NCI-H2107 (cell line): ENCODE measurements at regions not wholly inside any gene's neighbourhood (a gene's known extent, or its start where the extent isn't known, plus 50 kb on each side); places are given as distances from the start of the nearest gene placed in this dataset.
"Not testable (repeated sequence)": the region's sequence is repeated elsewhere in the genome, so short reads cannot be mapped to it uniquely, and the experiment has no call there.

Experiments
- DNase-seq: peaks from one replicate; lab custom pipeline; 2025; lab: John Stamatoyannopoulos, UW

DNA sequence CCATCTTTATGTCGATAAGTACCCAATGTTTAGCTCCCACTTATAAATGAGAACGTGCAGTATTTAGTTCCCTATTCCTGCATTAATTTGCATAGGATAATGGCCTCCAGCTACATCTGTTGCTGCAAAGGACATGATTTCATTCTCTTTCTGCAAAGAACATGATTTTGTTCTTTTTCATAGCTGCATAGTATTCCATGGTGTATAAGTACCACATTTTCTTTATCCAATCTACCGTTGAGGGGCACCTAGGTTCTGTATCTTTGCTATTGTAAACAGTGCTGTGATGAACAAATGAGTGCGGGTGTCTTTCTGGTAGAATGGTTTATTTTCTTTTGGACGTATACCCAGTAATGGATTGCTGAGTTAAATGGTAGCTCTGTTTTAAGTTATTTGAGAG is 63.0 kb downstream of the HLX start:
- DNase-seq: no peak

DNA sequence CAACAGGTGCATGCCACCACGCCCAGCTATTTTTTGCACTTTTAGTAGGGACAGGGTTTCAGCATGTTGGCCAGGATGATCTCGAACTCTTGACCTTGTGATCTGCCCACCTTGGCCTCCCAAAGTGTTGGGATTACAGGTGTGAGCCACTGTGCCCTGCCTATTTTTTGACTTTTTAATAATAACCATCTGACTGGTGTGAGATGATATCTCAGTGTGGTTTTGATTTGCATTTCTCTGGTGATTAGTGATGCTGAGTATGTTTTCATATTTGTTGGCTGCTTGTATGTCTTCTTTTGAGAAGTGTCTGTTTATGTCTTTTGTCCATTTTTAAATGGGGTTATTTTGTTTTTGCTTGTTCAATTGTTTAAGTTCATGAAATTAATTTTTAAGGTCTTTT is 63.7 kb downstream of the HLX start:
- DNase-seq: not testable (repeated sequence)

DNA sequence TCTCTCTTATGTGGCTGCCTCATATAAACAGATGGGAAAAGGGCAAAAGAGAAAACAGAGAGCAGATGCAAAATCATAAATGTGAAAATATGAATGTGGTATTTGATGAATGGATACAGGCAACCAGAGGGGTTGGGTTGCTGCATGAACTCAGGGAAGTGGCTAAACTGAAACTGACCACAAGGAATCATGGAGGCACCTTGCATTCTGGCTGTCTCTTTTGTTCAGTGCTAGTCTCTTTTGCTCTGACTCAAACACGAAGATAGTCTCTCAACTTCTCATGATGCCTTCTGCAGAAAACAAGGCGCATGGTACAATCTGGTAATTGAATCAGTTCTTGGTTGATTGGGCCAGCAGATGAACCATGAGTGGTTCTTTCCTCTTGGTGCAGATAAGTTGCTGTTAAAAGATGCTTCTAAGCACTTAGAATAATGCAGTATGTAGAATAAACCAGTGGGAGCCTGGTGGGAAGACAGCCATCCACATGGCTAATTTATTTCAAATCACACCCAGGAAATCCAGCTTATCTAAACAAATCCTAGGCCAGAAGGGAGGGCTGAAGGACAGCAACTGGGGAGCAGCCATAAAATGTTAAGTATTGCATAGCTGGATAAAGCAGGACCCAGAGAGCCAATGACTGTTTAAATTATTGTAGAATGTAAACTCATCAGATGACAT is 64.2 kb downstream of the HLX start:
- DNase-seq: no peak

DNA sequence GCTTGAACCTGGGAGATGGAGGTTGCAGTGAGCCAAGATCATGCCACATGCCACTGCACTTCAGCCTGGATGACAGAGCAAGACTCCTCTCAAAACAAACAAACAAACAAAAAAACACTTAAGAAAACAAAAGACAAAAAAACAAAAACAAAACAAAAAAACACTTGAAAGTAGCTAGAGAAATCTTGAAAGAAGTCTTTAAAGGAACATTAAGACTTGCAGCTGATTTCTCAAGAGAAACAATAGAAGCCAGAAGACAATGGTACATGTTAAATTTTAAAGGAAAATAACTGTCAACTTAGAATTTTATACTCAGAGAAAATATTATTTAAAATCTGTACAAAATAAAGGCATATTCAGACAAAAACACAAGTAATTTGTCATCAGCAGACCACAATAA is 71.3 kb downstream of the HLX start:
- no peak for DNase-seq

DNA sequence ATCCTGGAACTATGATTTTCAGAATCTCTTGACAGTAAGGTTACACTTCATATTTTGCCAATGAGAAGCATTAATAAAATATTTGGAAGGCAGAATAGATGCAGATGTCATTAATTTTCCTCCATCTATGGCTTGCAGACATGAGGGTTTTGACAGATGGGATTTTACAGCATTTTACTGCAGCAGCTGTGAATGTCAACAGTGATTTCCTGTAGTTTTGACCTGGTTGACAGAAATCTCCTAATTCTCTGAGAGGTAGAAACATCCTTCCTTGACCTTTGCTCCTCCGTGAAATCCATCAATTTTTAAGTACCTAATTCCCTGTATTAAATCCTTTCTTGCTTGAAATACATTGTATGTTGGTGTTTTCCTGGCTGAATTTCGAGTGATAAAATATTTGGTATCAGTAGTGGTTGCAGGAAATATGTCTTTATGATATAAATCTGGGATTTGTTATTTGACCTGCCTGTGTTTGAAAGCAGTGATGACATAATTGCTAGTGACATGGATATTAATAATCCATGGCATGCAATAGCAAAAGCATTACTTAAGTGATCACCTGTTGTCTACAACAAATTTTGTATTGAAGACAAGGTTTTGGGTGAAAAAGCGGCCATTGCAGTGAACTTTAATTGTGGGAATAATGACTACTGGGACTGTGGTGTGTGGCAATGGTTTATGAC is 73.9 kb downstream of the HLX start:
- DNase-seq: no peak

DNA sequence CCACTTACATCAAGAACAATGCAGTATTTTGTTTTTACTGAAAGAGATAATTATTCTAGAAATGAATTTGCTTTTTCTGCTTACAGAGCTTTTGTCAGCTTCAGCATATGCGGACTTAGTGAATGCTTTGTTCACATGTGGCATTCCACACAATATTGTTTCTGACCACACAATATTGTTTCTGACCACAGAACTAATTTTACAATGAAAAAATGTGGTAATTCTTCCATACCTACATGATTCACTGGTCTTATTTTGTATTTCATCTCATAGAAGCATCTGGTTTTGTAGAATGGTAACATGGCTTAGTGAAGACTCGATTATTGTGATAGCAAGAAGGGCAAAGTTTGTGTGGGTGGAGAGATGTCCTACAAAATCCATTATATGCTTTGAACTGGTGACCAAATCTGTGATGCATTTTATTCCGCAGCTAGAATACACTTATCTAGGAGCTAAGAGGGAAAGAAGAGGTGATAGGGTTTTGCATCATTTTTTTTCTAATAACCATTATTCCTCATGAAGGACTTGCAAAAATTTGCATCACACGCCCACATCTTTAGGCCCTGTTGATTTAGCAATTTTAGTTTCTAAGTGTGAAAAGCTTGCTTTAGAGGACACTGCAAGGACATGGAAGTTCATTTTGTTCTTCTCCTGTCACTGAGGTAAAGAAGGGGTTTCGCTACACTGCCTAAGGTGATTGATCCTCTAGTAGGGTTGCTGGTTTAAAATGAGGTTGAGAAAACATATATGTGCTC is 75.3 kb downstream of the HLX start:
- no peak for DNase-seq

DNA sequence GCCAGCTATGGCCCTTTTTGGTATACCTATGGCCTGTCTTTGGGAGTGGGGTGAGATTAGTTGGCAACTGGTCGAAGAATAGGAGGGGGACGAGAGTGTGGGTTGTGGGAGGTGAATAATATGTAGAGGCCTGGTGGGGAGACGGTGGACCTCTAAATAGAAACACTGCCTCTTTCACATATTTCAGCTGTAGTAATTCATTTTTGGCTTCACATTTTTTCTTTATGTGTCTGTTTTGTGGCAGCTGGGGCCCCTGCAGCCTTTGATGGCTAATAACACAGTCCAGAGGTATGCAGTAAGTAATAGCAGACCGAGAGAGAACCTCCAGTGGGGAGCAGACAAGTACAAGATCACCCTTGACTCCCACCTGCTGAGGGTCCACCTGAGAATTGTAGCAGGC is 75.9 kb downstream of the HLX start:
- DNase-seq: no peak

DNA sequence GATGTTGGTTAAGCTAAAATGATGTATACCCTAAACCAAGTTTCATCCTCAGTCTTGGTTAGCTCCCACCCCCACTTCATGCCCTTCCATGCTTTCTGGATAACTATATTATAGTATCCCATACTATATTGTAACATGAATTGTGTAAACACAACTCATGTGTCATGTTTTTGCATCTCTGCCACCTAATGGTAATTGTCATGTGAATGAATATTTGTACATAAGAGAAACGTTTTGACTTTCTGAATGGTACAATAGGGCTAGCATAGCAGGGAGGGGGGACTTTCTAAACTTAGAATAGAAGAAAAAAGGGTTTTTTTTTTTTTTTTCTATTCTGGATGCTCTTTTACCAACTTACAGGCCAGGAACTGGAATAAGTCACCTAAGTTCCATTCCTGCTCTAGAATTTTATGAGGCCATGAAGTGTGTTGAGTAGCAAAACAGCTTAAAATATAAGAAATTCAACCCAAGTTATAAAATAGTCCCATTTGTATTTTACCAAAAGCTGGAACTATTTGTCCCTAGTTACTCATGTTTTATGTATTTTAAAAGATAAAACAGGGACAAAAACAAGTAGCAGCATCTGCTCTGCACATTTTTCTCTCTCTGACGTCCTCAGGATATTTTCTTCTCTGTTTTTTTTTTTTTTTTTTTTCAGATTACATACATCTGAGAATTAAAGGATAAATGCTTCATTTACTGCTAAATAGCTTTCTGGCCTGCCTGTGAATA is 77.4 kb downstream of the HLX start:
- DNase-seq: no peak

DNA sequence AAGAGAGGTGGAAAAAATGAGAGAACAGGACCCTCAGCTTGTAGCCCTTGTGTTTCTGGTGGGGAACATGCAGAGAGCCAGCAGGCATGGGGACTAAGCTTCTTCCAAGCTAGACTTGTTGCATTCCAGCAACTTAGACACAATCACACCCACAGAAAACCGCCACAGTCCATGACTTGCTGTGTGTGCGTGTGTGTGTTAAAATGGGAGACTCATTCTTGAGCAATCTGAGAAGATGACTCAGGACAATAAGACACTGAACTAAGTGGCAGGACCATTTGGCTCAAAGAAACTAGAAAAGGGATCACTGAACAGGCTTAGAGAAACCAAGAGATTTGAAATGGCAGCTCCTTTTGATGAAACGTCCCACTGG is 78.0 kb downstream of the HLX start:
- no peak for DNase-seq

DNA sequence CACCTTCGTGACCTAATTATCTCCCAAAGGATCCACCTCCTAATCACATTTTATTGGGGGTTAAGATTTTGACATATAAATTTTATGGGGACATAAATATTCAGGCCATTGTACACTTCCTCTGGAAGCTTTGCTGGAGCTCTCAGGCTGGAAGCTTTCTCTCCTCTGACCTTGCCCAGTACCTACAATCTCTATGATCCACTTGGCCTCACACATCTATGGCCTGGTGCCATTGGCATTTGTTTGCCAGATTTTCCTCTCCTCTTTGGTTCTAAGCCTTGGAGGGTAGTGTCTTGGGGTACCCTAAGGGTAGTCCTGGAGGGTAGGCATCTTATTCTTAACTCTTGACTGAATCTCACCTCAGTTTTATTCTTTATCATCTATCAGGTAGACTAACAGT is 79.0 kb downstream of the HLX start:
- DNase-seq: no peak

DNA sequence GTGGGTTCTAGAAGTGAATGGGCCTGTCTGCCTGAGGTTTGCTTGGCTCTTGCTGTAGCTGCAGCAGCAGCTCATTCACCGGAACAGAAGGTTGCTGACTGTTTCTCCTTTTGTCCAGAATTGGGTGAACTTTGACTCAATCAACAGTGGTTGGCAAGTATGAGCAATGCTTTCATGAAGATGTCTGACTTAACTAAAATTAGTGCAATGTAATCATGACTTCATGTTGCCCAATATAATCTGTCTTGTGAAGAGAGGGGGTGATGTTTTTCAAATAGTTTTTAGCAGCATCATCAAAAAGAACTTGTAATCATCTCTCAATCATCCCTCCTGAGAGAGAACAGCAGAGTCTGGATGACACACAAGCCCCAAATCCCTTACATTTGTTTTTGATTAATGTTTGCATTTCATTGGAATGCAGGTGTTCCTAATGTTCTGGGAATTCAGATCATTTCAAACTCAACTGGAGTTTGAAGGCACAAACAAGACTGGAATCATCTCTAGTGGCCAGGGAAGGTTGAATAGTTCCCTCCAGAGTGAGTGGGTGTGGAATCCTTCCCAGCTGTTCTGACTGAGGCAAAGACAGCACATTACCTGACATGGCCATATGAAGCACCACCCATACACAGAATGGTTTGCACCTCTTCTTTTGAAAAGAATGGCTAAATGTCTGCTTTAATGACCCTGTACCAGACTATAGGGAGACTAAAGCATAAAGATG is 82.9 kb downstream of the HLX start:
- no peak for DNase-seq

DNA sequence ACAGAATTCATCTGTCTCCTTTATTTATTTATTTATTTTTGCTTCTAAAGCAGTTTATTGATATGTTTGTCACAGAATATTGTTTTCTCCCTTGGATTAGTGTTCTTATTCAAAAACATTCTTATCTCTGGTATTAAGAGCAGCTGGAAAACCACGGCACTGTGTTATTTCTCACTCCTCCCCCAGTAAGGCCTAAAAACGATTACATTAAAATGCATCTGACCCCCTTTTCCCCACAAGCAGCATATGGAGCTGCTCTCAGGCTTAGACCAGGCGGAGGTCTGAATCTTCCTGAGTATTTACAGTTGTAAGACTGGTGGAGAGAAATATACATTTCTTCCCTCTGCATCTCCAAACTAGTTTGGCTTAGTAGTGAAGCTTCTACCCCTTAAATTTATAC is 86.8 kb downstream of the HLX start:
- DNase-seq: no peak

DNA sequence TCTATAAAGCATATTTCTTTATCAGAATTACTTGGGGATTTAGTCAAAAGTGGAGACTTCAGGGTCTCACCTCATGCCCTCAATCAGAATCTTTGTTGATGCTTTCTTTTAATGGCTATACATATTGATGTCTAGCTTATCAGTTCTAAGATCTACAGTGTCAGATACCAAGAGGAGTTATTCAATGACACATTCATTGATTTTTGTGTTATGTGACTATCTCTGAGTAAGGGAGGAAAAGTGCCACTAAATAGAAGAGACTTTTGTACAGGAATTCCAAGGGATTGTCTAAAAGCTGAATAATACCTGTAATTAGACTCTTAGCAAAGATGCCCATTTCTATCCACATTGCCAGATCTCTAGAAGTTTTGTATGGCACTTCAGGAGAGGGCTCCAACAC is 87.2 kb downstream of the HLX start:
- DNase-seq: no peak

DNA sequence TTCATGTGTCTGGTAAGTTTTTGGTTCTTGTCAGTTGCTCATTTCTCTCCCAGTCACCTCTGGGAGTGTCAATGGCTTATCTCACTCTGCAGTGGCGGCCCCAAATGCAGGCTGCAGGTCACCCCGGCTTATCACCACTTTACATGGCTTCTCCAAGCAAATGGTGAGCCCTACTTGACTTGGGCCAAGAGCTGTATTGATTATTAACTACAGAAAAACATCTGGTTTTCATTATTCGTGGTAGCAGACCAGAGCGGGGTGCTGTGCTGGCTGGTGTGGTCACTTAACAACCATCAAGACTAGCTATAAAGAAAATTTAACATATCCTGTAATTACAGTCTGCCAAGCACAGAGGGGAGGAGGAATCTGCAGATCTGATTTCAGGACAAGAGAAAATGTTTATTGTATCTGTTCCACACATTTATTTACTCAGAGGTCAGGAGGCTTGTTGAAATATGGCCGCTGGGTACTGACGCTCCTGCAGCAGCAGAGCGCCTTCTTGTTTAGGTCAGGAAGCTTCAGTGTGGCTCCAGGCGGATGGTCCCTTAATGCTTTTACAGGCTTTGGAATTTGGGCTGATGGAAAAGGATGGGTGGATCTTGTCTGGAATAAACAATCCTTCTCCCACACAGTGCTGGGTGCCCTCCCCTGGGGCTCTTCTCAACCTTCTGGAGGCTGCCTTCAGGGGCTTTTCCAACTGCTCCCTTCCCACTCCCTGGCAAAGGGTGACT is 87.8 kb downstream of the HLX start:
- no peak for DNase-seq

DNA sequence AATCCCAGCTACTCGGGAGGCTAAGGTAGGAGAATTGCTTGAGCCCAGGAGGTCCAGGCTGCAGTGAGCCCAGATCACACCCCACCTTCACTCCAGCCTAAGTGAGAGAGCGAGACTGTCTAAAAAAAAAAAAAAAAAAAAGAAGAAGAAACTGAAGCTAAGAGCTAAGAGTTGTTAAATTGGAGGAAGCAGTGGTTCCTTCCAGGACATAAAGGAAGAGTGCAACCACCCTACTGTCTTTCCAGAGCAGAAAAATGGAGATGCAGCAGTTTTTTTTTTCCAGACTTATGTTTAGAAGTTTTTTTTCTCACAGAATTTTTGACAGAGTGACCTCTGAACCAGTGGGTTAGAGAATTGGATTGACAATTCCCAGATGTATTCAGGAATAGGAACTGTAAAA is 88.7 kb downstream of the HLX start:
- DNase-seq: no peak

DNA sequence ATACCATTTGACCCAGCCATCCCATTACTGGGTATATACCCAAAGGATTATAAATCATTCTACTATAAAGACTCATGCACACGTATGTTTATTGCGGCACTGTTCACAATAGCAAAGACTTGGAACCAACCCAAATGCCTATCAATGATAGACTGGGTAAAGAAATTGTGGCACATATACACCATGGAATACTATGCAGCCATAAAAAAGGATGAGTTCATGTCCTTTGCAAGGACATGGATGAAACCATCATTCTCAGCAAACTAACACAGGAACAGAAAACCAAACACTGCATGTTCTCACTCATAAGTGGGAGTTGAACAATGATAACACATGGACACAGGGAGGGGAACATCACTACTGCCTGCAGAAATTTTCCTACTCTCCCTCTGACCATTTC is 90.0 kb downstream of the HLX start:
- not testable (repeated sequence) for DNase-seq

DNA sequence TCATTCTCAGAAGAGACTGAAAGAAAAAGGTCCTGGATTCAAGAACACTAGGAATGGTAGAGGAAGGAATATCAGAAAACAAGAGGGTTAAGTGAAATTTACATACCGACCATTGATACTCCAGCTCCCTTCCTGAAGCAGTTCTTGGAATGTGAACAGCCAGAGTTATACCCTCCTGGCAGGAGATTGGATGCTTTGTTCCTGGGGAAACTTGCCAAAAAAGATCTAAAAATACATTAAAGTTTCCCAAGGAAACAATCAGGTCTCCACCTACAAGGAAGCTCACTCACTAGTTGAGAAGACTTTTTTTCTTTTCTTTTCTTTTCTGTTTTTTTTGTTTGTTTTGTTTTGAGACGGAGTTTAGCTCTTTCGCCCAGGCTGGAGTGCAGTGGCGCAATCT is 91.1 kb downstream of the HLX start:
- no peak for DNase-seq

DNA sequence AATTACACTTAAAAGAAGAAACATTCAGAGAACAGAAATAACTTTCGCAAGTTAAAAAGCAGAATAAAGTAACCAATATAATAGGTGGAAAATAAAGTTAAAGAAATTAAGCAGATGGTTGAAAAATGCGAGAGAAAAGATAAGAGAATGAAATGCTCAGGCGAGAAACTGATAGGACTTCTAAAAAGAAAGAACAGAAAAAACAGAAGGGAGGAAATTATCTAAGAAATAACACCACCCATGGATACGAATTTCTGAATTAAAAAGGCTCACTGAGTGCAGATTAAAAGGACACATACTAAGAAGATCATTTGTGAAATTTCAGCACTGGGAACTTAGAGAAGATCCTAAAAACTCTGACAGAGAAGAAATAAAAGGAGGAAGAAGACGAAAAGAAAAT is 92.0 kb downstream of the HLX start:
- DNase-seq: no peak

DNA sequence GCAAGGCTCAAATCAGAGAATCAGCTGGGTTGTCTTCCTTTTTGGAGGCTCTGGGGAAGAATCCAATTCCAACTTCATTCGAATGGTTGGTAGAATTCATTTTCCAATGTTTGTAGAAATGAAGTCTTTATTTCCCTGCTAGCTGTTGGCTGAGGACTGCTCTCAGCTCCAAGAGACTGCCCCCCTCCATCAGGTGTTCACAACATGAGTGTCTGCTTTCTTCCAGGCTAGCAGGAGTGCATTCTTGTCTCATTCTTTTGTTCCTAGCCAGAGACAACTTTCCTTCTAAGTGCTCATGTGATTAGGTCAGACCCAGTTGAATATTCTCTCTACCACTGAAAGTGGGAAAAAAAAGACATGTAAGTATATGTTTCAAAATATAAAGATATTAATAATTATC is 95.2 kb downstream of the HLX start:
- DNase-seq: no peak

DNA sequence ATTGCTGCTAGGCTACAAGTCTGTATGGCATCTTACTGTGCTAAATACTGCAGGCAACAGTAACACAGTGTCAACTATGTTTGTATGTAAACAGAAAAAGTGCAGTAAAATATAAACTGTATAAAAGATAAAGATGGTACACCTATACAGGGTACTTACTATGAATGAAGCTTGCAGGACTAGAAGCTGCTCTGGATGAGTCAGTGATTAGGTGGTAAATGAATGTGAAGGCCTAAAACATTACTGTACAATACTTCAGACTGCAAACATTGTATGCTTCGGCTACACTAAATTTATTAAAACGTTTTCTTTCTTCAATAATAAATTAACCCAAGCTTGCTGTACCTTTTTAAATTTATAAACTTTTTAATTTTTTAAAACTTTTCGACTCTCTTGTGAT is 97.1 kb downstream of the HLX start:
- DNase-seq: no peak

DNA sequence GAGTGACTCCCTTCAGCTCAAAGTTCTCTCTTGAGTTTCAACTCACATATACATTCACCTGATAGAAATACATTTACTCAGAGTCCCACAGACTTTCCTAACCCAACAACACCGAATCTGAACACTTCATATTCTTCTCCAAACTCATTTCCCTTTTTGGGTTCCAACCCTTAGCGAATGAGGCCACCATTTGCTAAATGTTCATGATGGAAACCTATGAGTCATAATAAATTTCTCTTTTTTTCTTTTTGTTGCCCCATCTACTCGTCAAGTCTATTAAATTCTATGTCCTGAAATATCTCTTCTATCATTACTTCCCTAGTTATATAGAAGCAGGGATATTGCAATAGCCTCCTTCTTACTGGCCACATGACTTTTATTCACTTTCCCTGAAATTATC is 100.1 kb downstream of the HLX start:
- DNase-seq: no peak
